Loucy (cell line): ENCODE measurements at regions not wholly inside any gene's neighbourhood (a gene's known extent, or its start where the extent isn't known, plus 50 kb on each side); places are given as distances from the start of the nearest gene placed in this dataset.

Experiments
- H2AFZ ChIP-seq: fragments of 200-600 bp; sonication (generic); 2 replicates; pipeline ENCODE4 v1.6.0; 2016; ENCODE audit warnings: antibody characterized with exemption, mild to moderate bottlenecking, low read length, moderate library complexity
- H3F3A ChIP-seq: fragments of 200-600 bp; 2 replicates; pipeline ENCODE4 v1.6.0; 2016; ENCODE audit warnings: antibody characterized with exemption, low read depth, mild to moderate bottlenecking
- H3K27me3 ChIP-seq: fragments of 200-600 bp; sonication (generic); 2 replicates; pipeline ENCODE4 v1.6.1; 2014; ENCODE audit warnings: low read length, mild to moderate bottlenecking; ENCODE audit not compliant: insufficient read depth, poor library complexity, severe bottlenecking
- H3K36me3 ChIP-seq: fragments of 200-600 bp; sonication (generic); 2 replicates; pipeline ENCODE4 v1.6.1; 2016; ENCODE audit warnings: low read length; ENCODE audit not compliant: insufficient read depth
- H3K4me1 ChIP-seq: fragments of 200-600 bp; sonication (generic); 2 replicates; pipeline ENCODE4 v1.5.1; 2014; ENCODE audit warnings: low read length, mild to moderate bottlenecking; ENCODE audit not compliant: insufficient read depth, poor library complexity, severe bottlenecking
- H3K4me2 ChIP-seq: fragments of 200-600 bp; sonication (generic); 2 replicates; pipeline ENCODE4 v1.6.0; 2014; ENCODE audit warnings: antibody characterized with exemption, low read length, low read depth, mild to moderate bottlenecking; ENCODE audit not compliant: poor library complexity, severe bottlenecking
- H3K4me3 ChIP-seq: fragments of 200-600 bp; sonication (generic); 2 replicates; pipeline ENCODE4 v1.5.1; 2014; ENCODE audit warnings: low read length, mild to moderate bottlenecking, mixed read lengths; ENCODE audit not compliant: poor library complexity, severe bottlenecking
- H3K79me2 ChIP-seq: fragments of 200-600 bp; sonication (generic); 2 replicates; pipeline ENCODE4 v1.6.1; 2014; ENCODE audit warnings: low read length; ENCODE audit not compliant: insufficient read depth
- H3K9ac ChIP-seq: fragments of 200-600 bp; sonication (generic); 2 replicates; pipeline ENCODE4 v1.6.0; 2014; ENCODE audit warnings: mild to moderate bottlenecking, low read depth, low read length, moderate library complexity; ENCODE audit not compliant: poor library complexity, severe bottlenecking
- H3K9me2 ChIP-seq: fragments of 200-600 bp; sonication (generic); replicated peaks from 2 replicates; pipeline ENCODE4 v1.6.1; 2016; ENCODE audit warnings: low read depth, low read length, mixed read lengths
- H3K9me3 ChIP-seq: fragments of 200-600 bp; sonication (generic); 2 replicates; pipeline ENCODE4 v1.6.1; 2014; ENCODE audit warnings: mild to moderate bottlenecking, antibody characterized with exemption, low read length, low read depth; ENCODE audit not compliant: insufficient read depth
- H4K20me1 ChIP-seq: fragments of 200-600 bp; sonication (generic); 2 replicates; pipeline ENCODE4 v1.6.0; 2014; ENCODE audit warnings: antibody characterized with exemption, low read length, mild to moderate bottlenecking; ENCODE audit not compliant: insufficient read depth, poor library complexity, severe bottlenecking
- EZH2phosphoT487 ChIP-seq: fragments of 200-600 bp; IDR thresholded peaks from 2 replicates; pipeline ENCODE4 v1.6.1; 2018; ENCODE audit warnings: antibody characterized with exemption, mild to moderate bottlenecking, moderate library complexity, borderline replicate concordance
- TF ChIP-seq, protein P1 (sequence below): fragments of 200-600 bp; sonication (generic); conservative IDR thresholded peaks from 2 replicates; pipeline ENCODE4 v1.5.1; 2014; ENCODE audit warnings: mild to moderate bottlenecking, antibody characterized with exemption, low read length

DNA sequence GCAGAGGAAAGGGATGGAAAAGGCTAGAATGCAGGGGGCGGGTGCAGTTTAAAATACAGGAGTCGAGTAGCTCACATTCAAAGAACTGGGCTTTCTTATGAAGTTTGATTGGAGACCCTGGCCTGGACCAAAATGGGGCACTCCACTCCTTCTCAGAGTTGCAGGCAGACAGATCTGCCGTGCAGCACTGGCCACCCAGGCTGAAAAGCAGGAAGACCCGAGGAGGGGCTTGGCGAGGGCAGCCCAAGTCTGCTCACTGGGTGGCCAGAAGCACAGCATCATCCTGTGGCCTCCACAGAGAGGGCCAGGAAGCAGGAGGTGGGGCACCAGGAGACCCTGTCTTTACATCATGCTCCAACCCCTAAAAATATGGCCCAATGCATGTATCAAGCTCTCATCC, 109.1 kb upstream of the BCL2L14 start:
- no peaks in the 10 kb centered on the region for H3K9me3 ChIP-seq
- H3K79me2 ChIP-seq = no peaks in the 10 kb centered on the region
- no peaks in the 10 kb centered on the region for H3K27me3 ChIP-seq
- no peak overlapping the region for H3K4me3 ChIP-seq
- H3K9me2 ChIP-seq = no peaks in the 10 kb centered on the region
- no peak overlapping the region for H3K4me2 ChIP-seq
- TF ChIP-seq EZH2phosphoT487 = no peak
- TF ChIP-seq, protein P1, sequence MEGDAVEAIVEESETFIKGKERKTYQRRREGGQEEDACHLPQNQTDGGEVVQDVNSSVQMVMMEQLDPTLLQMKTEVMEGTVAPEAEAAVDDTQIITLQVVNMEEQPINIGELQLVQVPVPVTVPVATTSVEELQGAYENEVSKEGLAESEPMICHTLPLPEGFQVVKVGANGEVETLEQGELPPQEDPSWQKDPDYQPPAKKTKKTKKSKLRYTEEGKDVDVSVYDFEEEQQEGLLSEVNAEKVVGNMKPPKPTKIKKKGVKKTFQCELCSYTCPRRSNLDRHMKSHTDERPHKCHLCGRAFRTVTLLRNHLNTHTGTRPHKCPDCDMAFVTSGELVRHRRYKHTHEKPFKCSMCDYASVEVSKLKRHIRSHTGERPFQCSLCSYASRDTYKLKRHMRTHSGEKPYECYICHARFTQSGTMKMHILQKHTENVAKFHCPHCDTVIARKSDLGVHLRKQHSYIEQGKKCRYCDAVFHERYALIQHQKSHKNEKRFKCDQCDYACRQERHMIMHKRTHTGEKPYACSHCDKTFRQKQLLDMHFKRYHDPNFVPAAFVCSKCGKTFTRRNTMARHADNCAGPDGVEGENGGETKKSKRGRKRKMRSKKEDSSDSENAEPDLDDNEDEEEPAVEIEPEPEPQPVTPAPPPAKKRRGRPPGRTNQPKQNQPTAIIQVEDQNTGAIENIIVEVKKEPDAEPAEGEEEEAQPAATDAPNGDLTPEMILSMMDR = no peak
- H3K9ac ChIP-seq = no peak overlapping the region
- peaks cover 23% of the 10 kb centered on the region for H3K4me1 ChIP-seq
- no peak overlapping the region for H2AFZ ChIP-seq
- no peaks in the 10 kb centered on the region for H4K20me1 ChIP-seq
- no peaks in the 10 kb centered on the region for H3K36me3 ChIP-seq
- H3F3A ChIP-seq = no peaks in the 10 kb centered on the region

DNA sequence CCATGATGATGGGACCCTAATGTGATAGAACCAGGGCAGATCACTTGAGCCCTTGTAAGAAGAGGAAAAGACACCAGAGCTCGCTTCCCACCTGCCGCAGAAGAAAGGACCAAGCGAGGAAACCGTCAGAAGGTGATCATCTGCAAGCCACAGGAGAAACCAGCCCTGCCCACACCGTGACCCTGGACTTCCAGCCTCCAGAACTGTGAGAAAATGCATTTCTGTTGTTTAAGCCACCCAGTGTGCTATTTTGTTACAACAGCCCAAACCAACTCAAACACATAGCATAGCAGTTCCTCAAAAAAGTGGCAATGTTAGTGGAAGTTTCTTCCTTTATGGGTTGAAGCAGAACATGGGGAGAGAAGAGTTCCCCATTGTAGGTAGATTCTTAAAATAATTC, 107.9 kb upstream of the BCL2L14 start:
- Histone ChIP-seq H3K27me3 (no peaks in the 10 kb centered on the region), H3F3A (no peaks in the 10 kb centered on the region), H3K9ac (no peak overlapping the region), H3K4me2 (no peak overlapping the region), H3K36me3 (no peaks in the 10 kb centered on the region), H3K9me3 (no peaks in the 10 kb centered on the region), H2AFZ (no peak overlapping the region), H4K20me1 (no peaks in the 10 kb centered on the region), H3K9me2 (no peaks in the 10 kb centered on the region), H3K79me2 (no peaks in the 10 kb centered on the region), H3K4me1 (peaks cover 31% of the 10 kb centered on the region), H3K4me3 (no peak overlapping the region)
- no peak for TF ChIP-seq EZH2phosphoT487
- TF ChIP-seq, protein P1 = no peak

DNA sequence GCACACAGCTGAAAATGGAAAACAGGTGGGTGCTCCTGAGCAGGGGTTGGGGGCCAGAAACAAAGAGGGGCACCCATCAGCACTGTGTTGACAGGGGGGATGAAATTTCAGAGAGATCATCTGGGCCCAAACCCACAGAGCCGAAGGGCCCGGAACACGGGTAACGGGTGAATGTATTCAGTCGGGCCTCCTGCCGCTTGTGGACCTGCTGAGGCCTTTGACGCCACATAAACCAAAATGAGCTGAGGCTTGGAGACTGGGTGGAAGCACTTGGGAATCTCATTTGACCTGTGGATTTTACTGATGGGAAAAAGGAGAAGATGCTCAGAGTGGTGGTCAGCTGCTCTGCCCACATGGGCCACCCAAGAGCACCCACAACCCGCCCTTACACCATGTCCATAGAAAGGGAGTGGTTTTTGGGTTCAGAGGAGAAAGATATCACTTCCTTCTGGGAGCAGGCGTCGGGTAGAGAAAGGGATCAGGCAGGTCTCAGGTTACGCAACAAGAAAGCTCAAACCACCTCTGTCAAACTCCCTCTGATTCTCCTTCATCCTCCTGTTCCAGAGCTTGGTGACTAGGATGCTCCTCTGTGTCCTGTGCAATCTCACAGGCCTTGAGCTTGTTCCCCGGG, 106.8 kb upstream of the BCL2L14 start:
- H3K9ac ChIP-seq = no peak overlapping the region
- no peaks in the 10 kb centered on the region for H3K36me3 ChIP-seq
- H3K79me2 ChIP-seq = no peaks in the 10 kb centered on the region
- H4K20me1 ChIP-seq = no peaks in the 10 kb centered on the region
- H3F3A ChIP-seq = no peaks in the 10 kb centered on the region
- no peaks in the 10 kb centered on the region for H3K9me2 ChIP-seq
- peaks cover 20% of the 10 kb centered on the region for H3K4me1 ChIP-seq
- no peak overlapping the region for H2AFZ ChIP-seq
- no peak overlapping the region for H3K4me2 ChIP-seq
- TF ChIP-seq, protein P1 = no peak
- no peak for TF ChIP-seq EZH2phosphoT487
- no peaks in the 10 kb centered on the region for H3K27me3 ChIP-seq
- no peak overlapping the region for H3K4me3 ChIP-seq
- H3K9me3 ChIP-seq = no peaks in the 10 kb centered on the region
